ENCODE measurements at regions not wholly inside any gene's neighbourhood (a gene's known extent, or its start where the extent isn't known, plus 50 kb on each side); places are given as distances from the start of the nearest gene placed in this dataset.

DNA sequence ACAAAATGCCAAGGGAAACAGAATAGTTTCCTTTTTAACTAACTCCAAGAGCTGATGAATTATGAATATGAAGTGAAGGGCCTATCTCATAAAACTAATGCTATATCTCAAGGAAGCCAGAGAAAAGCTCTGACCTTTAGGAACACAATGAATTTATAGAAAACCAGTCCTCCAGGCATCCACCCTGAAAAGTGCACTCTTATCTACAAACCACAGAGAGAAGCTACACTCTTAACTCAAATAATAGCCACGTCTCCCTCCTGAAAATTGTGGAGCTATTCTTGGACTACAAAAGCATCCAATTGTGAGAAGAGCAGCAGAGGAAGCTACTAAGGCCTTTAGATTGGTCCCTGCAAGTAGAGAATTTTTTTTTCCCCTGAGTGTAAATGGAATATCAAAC, 253.9 kb downstream of the IL15 start:
- TF ChIP-seq, protein P1, sequence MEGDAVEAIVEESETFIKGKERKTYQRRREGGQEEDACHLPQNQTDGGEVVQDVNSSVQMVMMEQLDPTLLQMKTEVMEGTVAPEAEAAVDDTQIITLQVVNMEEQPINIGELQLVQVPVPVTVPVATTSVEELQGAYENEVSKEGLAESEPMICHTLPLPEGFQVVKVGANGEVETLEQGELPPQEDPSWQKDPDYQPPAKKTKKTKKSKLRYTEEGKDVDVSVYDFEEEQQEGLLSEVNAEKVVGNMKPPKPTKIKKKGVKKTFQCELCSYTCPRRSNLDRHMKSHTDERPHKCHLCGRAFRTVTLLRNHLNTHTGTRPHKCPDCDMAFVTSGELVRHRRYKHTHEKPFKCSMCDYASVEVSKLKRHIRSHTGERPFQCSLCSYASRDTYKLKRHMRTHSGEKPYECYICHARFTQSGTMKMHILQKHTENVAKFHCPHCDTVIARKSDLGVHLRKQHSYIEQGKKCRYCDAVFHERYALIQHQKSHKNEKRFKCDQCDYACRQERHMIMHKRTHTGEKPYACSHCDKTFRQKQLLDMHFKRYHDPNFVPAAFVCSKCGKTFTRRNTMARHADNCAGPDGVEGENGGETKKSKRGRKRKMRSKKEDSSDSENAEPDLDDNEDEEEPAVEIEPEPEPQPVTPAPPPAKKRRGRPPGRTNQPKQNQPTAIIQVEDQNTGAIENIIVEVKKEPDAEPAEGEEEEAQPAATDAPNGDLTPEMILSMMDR (IDR thresholded peaks at IDR 0.05 in 2 of 3, conservative IDR thresholded peaks at IDR 0.05 in 1 of 3; ENCODE audit: borderline replicate concordance in 1 of 3, insufficient read depth in 1 of 3, low read depth in 2 of 3, low read length in 2 of 3), result no peak
- no peak for TF ChIP-seq SIN3A (IDR thresholded peaks at IDR 0.05; ENCODE audit: low read depth)
- no peak for TF ChIP-seq EGR1 (IDR thresholded peaks at IDR 0.05; ENCODE audit: low read depth)
